B cell (primary cell): ENCODE measurements at regions not wholly inside any gene's neighbourhood (a gene's known extent, or its start where the extent isn't known, plus 50 kb on each side); places are given as distances from the start of the nearest gene placed in this dataset.

ENCODE experiments used
- ATAC-seq: fragments of 200-7000 bp; cut with Tn5 transposase; one replicate; pipeline ENCODE4 v1.10.0; 2021; ENCODE audit warnings: low read depth, mild to moderate bottlenecking, moderate number of reproducible peaks, moderate library complexity
- CTCF ChIA-PET: fragments of 350-600 bp; sonication (Branson Sonifier 250); formaldehyde crosslinking; loops from one replicate; lab custom pipeline; 2021; ENCODE audit warnings: antibody characterized with exemption, inconsistent platforms; lab: Charles Lee
- POLR2A ChIA-PET: fragments of 350-600 bp; sonication (Branson Sonifier 250); formaldehyde crosslinking; loops from one replicate; lab custom pipeline; 2021; ENCODE audit warnings: antibody characterized with exemption; lab: Charles Lee
- DNase-seq: peaks from one replicate; pipeline ENCODE4 v3.0.0; 2013
- H2AFZ ChIP-seq: 2 replicates; pipeline ENCODE4 v1.6.1; 2012; ENCODE audit warnings: mild to moderate bottlenecking, low read depth, low read length; ENCODE audit not compliant: insufficient read depth, poor library complexity, severe bottlenecking
- H3K27ac ChIP-seq, 2 donors: 1 replicate in 1 of 2; 2 replicates in 1 of 2; pipeline ENCODE4 v1.5.1; 2012 to 2013; ENCODE audit warnings: low read length in 2 of 2, mild to moderate bottlenecking in 2 of 2, moderate library complexity in 1 of 2
- H3K27me3 ChIP-seq, 4 experiments: fragments of 200-600 bp in 1 of 4; sonication (generic) in 1 of 4; replicated peaks in 1 of 4; 1 replicate in 2 of 4; 2 replicates in 2 of 4; pipeline versions ENCODE4 v1.6.1 to v1.7.0; 2013 to 2016; ENCODE audit warnings: low read length in 3 of 4, mild to moderate bottlenecking in 2 of 4, mixed read lengths in 1 of 4, moderate library complexity in 1 of 4; ENCODE audit not compliant: insufficient read depth in 4 of 4, control insufficient read depth in 3 of 4; ENCODE audit errors: control extremely low read depth in 1 of 4
- H3K36me3 ChIP-seq, 2 experiments: replicated peaks in 1 of 2; 1 replicate in 1 of 2; 2 replicates in 1 of 2; pipeline versions ENCODE4 v1.6.1 to v1.7.1; 2013; ENCODE audit warnings: low read length in 1 of 2; ENCODE audit not compliant: insufficient read depth in 2 of 2, control insufficient read depth in 1 of 2; ENCODE audit errors: control extremely low read depth in 1 of 2, extremely low read depth in 1 of 2
- H3K4me1 ChIP-seq, 2 donors: fragments of 200-600 bp in 1 of 2; sonication (generic) in 1 of 2; 1 replicate in 1 of 2; 2 replicates in 1 of 2; pipeline versions ENCODE4 v1.5.1 to v1.6.1; 2013 to 2017; ENCODE audit warnings: low read length in 2 of 2; ENCODE audit not compliant: control insufficient read depth in 2 of 2, insufficient read depth in 2 of 2
- H3K4me2 ChIP-seq: replicated peaks from 2 replicates; pipeline ENCODE3; 2012; ENCODE audit warnings: mild to moderate bottlenecking, low read depth, low read length; ENCODE audit not compliant: poor library complexity, severe bottlenecking
- H3K4me3 ChIP-seq, 5 experiments: fragments of 200-600 bp in 1 of 5; sonication (generic) in 1 of 5; 1 replicate in 3 of 5; 2 replicates in 2 of 5; pipeline versions ENCODE4 v1.5.1 to v1.7.0; 2011 to 2016; ENCODE audit warnings: low read length in 4 of 5, mild to moderate bottlenecking in 4 of 5, low read depth in 2 of 5, control low read depth in 1 of 5, moderate library complexity in 1 of 5; ENCODE audit not compliant: insufficient read depth in 1 of 5; ENCODE audit errors: control extremely low read depth in 1 of 5, extremely low read depth in 1 of 5
- H3K79me2 ChIP-seq: fragments of 200-600 bp; sonication (generic); one replicate; pipeline ENCODE4 v1.6.0; 2016; ENCODE audit warnings: low read length; ENCODE audit not compliant: control insufficient read depth, insufficient read depth
- H3K9ac ChIP-seq: fragments of 200-600 bp; sonication (generic); 2 replicates; pipeline ENCODE4 v1.6.1; 2017; ENCODE audit warnings: mild to moderate bottlenecking, low read length, moderate library complexity
- H3K9me3 ChIP-seq, 3 donors: one replicate each; pipeline versions ENCODE4 v1.6.1 to v1.7.1; 2013; ENCODE audit warnings: low read length in 2 of 3; ENCODE audit not compliant: control insufficient read depth in 2 of 3, insufficient read depth in 1 of 3; ENCODE audit errors: control extremely low read depth in 1 of 3
- H4K20me1 ChIP-seq: 2 replicates; pipeline ENCODE4 v1.6.0; 2012; ENCODE audit warnings: mild to moderate bottlenecking, low read length; ENCODE audit not compliant: insufficient read depth, control insufficient read depth, poor library complexity, severe bottlenecking
- H3K27ac Mint-ChIP-seq: one replicate; pipeline ENCODE4 v1.8.0; 2021; ENCODE audit warnings: mixed read lengths
- H3K27me3 Mint-ChIP-seq: one replicate; pipeline ENCODE4 v1.8.0; 2021; ENCODE audit warnings: mixed read lengths
- H3K4me1 Mint-ChIP-seq: one replicate; pipeline ENCODE4 v1.8.0; 2021; ENCODE audit warnings: mixed read lengths
- H3K4me3 Mint-ChIP-seq: one replicate; pipeline ENCODE4 v1.8.0; 2021; ENCODE audit warnings: mixed read lengths
- H3K9me3 Mint-ChIP-seq: one replicate; pipeline ENCODE4 v1.8.0; 2022; ENCODE audit warnings: mixed read lengths; ENCODE audit not compliant: insufficient read depth
- CTCF ChIP-seq: fragments of 200-600 bp; IDR thresholded peaks from one replicate; pipeline ENCODE4 v1.8.0; 2022; ENCODE audit warnings: antibody characterized with exemption, mild to moderate bottlenecking
- EZH2 ChIP-seq: IDR thresholded peaks from 2 replicates; pipeline ENCODE4 v1.6.1; 2012; ENCODE audit warnings: borderline replicate concordance, low read depth, mild to moderate bottlenecking, moderate library complexity, low read length; ENCODE audit not compliant: insufficient read depth, poor library complexity, severe bottlenecking
- WGBS: methylation state at CpG from one replicate; pipeline ENCODE4 v1.1.5; 2013; ENCODE audit warnings: missing lambda C conversion rate; ENCODE audit not compliant: insufficient coverage; 5-methylcytosine and 5-hydroxymethylcytosine counted together
- intact Hi-C: fragments of 100-400 bp; cut with micrococcal nuclease; formaldehyde crosslinking; loops from one replicate; pipeline ENCODE4 v1.10.0; 2022

DNA sequence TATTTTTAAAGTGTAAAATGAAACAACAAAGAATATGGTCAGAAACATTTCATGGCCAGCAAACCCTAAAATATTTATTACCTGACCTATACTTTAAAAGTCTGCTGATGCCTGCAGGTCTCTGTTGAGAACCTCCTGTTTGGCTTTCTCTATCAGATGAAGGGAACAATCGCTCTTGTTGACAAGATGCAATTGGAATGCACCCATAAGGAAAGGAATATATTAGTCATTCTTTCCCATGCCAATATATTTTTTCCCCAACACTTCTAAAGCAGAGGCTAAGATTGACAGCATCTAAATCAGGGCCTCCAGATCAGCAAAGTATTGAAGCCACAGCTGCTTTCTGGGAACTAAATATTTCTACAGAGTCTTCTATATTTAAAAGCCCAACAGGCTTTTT lies 897.8 kb downstream of the EPHA7 start:
- no peaks in the 10 kb centered on the region for H3K79me2 ChIP-seq
- no peak overlapping the region for H3K4me3 ChIP-seq
- H3K27ac ChIP-seq = no peak overlapping the region
- intact Hi-C loops = no loop called here
- H2AFZ ChIP-seq = no peak overlapping the region
- no peaks in the 10 kb centered on the region for H3K27me3 ChIP-seq
- CTCF ChIA-PET = no interaction called here
- no peak for DNase-seq
- no peak overlapping the region for H3K4me3 Mint-ChIP-seq
- WGBS = no CpG with 5 or more reads among the region's 1 CpG
- no peaks in the 10 kb centered on the region for H3K36me3 ChIP-seq
- POLR2A ChIA-PET = no interaction called here
- H3K27me3 Mint-ChIP-seq = no peaks in the 10 kb centered on the region
- peaks cover 2% of the 10 kb centered on the region for H3K9me3 Mint-ChIP-seq
- no peaks in the 10 kb centered on the region for H4K20me1 ChIP-seq
- no peak overlapping the region for H3K9ac ChIP-seq
- no peaks in the 10 kb centered on the region for H3K9me3 ChIP-seq
- no peaks in the 10 kb centered on the region for H3K4me1 Mint-ChIP-seq
- no peak overlapping the region for H3K4me2 ChIP-seq
- H3K27ac Mint-ChIP-seq = no peak overlapping the region
- no peaks in the 10 kb centered on the region for H3K4me1 ChIP-seq
- ATAC-seq = no peak
- TF ChIP-seq CTCF = no peak
- no peak for TF ChIP-seq EZH2

DNA sequence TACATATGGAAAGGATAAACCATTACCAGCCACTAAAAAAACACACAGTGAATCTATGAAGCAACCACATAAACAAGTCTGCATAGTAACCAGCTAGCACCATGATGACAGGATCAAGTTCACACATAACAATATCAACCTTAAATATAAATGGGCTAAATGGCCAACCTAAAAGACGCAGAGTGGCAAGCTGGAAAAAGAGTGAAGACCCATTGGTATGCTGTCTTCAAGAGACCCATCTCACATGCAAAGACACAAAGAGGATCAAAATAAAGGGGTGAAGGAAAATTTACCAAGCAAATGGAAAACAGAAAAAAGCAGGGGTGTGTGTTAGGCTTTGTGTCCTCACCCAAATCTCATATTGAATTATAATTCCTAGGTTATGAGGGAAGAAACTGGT lies 909.2 kb downstream of the EPHA7 start:
- Mint-ChIP-seq H3K4me3 (no peak overlapping the region), H3K9me3 (peaks cover 9% of the 10 kb centered on the region), H3K4me1 (no peaks in the 10 kb centered on the region), H3K27ac (no peak overlapping the region), H3K27me3 (no peaks in the 10 kb centered on the region)
- ATAC-seq (no peak), DNase-seq (no peak)
- H3K36me3 ChIP-seq = no peaks in the 10 kb centered on the region
- H3K9me3 ChIP-seq = peaks cover 0 to 11% (median 0%) of the 10 kb centered on the region in 3 donors
- CTCF ChIA-PET = no interaction called here
- no peak overlapping the region for H3K4me3 ChIP-seq
- POLR2A ChIA-PET = no interaction called here
- intact Hi-C loops = no loop called here
- no peak overlapping the region for H3K27ac ChIP-seq
- no peaks in the 10 kb centered on the region for H3K27me3 ChIP-seq
- no peak overlapping the region for H3K9ac ChIP-seq
- no peak overlapping the region for H2AFZ ChIP-seq
- TF ChIP-seq EZH2 (no peak), CTCF (no peak)
- H4K20me1 ChIP-seq = no peaks in the 10 kb centered on the region
- no CpG with 5 or more reads among the region's 1 CpG for WGBS
- no peaks in the 10 kb centered on the region for H3K79me2 ChIP-seq
- H3K4me1 ChIP-seq = no peaks in the 10 kb centered on the region
- H3K4me2 ChIP-seq = no peak overlapping the region
